Fibroblast of gingiva (primary cell): ENCODE measurements at regions not wholly inside any gene's neighbourhood (a gene's known extent, or its start where the extent isn't known, plus 50 kb on each side); places are given as distances from the start of the nearest gene placed in this dataset.
"Not testable (repeated sequence)": the region's sequence is repeated elsewhere in the genome, so short reads cannot be mapped to it uniquely, and the experiment has no call there.

Experiments used
- DNase-seq: peaks from one replicate; pipeline ENCODE4 v3.0.0-alpha.2; 2011; ENCODE audit warnings: low read depth

- DNase-seq, result no peak
Measured at GRCh38 chr15:96135166-96136093, 195.1 kb upstream of the NR2F2 start.

GRCh38 chr15:96138985-96139384, 191.5 kb upstream of the NR2F2 start:
- no peak for DNase-seq

GRCh38 chr15:96142498-96142897, 188.0 kb upstream of the NR2F2 start:
- DNase-seq, result no peak

GRCh38 chr15:96144734-96145133, 185.8 kb upstream of the NR2F2 start:
- DNase-seq, result no peak

GRCh38 chr15:96146726-96147125, 183.8 kb upstream of the NR2F2 start:
- no peak for DNase-seq

- DNase-seq, result no peak
Measured at GRCh38 chr15:96147267-96147666, 183.2 kb upstream of the NR2F2 start.

- no peak for DNase-seq
Measured at GRCh38 chr15:96150254-96150653, 180.2 kb upstream of the NR2F2 start.

GRCh38 chr15:96151749-96152148, 178.8 kb upstream of the NR2F2 start:
- peak; percentile 52 for DNase-seq

- DNase-seq, result no peak
Measured at GRCh38 chr15:96153929-96154328, 176.6 kb upstream of the NR2F2 start.

- peak; percentile 71 for DNase-seq
Measured at GRCh38 chr15:96158938-96159337, 171.6 kb upstream of the NR2F2 start.

- peak; percentile 84 for DNase-seq
Measured at GRCh38 chr15:96160269-96160668, 170.2 kb upstream of the NR2F2 start.

- DNase-seq, result no peak
Measured at GRCh38 chr15:96160800-96161199, 169.7 kb upstream of the NR2F2 start.

- DNase-seq, result no peak
Measured at GRCh38 chr15:96162322-96162721, 168.2 kb upstream of the NR2F2 start.

- DNase-seq, result no peak
Measured at GRCh38 chr15:96165081-96165480, 165.4 kb upstream of the NR2F2 start.

GRCh38 chr15:96165775-96166174, 164.7 kb upstream of the NR2F2 start:
- DNase-seq, result no peak

GRCh38 chr15:96166223-96167200, 164.0 kb upstream of the NR2F2 start:
- DNase-seq, result no peak

GRCh38 chr15:96170616-96170978, 159.9 kb upstream of the NR2F2 start:
- DNase-seq, result not testable (repeated sequence)

- no peak for DNase-seq
Measured at GRCh38 chr15:96170979-96171739, 159.3 kb upstream of the NR2F2 start.

- DNase-seq, result no peak
Measured at GRCh38 chr15:96171853-96172296, 158.6 kb upstream of the NR2F2 start.

GRCh38 chr15:96172417-96172816, 158.1 kb upstream of the NR2F2 start:
- DNase-seq, result no peak

GRCh38 chr15:96176831-96177230, 153.7 kb upstream of the NR2F2 start:
- no peak for DNase-seq

GRCh38 chr15:96177279-96177678, 153.2 kb upstream of the NR2F2 start:
- no peak for DNase-seq
